ENCODE measurements at regions not wholly inside any gene's neighbourhood (a gene's known extent, or its start where the extent isn't known, plus 50 kb on each side); places are given as distances from the start of the nearest gene placed in this dataset.

GRCh38 chr3:182451871-182452270, 341.4 kb upstream of the ATP11B start:
- H3K4me3 ChIP-seq (ENCODE audit: low read depth, low read length) = no peak overlapping the region
- 61% methylated on average over 2 of the region's 2 CpGs for WGBS

DNA sequence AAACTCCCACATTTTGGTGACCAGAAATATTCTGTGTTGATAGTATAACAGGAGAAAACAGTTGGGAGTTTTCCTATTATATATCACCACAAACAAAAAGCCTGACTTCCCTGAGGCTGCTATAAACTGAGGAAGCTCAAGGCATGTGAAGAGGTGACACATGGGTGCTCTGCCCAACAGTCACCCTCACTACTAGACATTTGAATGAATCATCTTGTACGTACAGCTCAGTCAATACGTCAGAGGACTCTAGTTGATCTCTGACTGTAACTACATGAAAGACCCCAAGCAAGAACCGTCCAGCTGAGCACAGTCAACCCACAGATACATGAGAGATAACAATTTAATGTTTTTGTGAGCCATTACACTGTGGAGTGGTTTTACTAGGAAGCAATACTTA, 338.3 kb upstream of the ATP11B start:
- DNase-seq (ENCODE audit: extremely low spot score) = no peak
- Histone ChIP-seq H3K36me3 (ENCODE audit: insufficient read depth) (no peaks in the 10 kb centered on the region), H3K27ac (ENCODE audit: low read depth) (no peak overlapping the region), H3K4me3 (ENCODE audit: low read depth, low read length) (no peak overlapping the region), H3K4me1 (ENCODE audit: insufficient read depth) (no peaks in the 10 kb centered on the region)
- 79% methylated on average over 3 of the region's 3 CpGs for whole genome bisulfite sequencing

More at GRCh38 chr3:182451871-182452270, 341.4 kb upstream of the ATP11B start:
- Histone ChIP-seq H3K4me1 (ENCODE audit: insufficient read depth) (no peaks in the 10 kb centered on the region), H3K36me3 (ENCODE audit: insufficient read depth) (no peaks in the 10 kb centered on the region), H3K27ac (ENCODE audit: low read depth) (no peak overlapping the region)
- no peak for DNase-seq (ENCODE audit: extremely low spot score)

DNA sequence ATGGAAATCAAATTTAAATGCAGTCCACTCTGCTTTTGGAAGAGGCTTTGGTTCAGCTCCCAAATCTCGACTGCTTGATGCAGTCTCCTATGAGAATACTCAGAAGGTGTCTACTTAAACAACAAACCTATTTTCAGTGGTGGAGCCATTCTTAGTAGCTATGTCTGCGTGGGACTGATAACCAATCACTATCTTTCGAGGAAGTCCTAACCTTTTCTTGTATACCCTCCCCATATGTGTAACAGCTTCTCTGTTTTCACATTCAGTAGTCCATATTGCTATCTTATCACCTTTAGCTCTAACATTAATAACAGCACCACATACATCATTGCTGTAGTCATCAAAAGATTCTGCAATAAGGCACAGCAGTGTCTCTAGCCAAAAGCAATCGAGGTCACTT, 333.0 kb upstream of the ATP11B start:
- 62% methylated on average over 4 of the region's 4 CpGs for WGBS
- H3K4me3 ChIP-seq (ENCODE audit: low read depth, low read length) = no peak overlapping the region
- H3K36me3 ChIP-seq (ENCODE audit: insufficient read depth) = no peaks in the 10 kb centered on the region
- DNase-seq (ENCODE audit: extremely low spot score) = no peak
- no peak overlapping the region for H3K27ac ChIP-seq (ENCODE audit: low read depth)
- H3K4me1 ChIP-seq (ENCODE audit: insufficient read depth) = no peaks in the 10 kb centered on the region

DNA sequence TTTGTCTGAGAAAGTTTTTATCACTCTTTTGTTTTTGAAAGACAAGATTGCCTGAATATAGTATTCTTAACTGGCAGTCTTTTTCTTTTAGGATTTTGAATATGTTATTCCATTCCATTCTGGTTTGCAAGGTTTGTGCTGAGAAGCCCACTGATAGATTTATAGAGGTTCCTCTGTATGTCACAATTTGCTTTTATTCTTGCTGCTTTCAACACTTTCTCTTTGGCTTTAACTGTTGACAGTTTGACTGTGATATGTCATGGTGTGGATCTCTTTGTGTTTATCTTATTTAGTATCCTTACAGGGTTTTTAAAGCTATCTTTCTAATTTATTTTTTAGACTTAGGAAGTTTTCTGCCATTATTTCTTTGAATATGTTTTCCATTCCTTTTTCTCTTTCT, 331.2 kb upstream of the ATP11B start:
- no peak overlapping the region for H3K4me3 ChIP-seq (ENCODE audit: low read depth, low read length)
- no peak overlapping the region for H3K27ac ChIP-seq (ENCODE audit: low read depth)
- H3K4me1 ChIP-seq (ENCODE audit: insufficient read depth) = no peaks in the 10 kb centered on the region
- DNase-seq (ENCODE audit: extremely low spot score) = no peak
- no peaks in the 10 kb centered on the region for H3K36me3 ChIP-seq (ENCODE audit: insufficient read depth)

DNA sequence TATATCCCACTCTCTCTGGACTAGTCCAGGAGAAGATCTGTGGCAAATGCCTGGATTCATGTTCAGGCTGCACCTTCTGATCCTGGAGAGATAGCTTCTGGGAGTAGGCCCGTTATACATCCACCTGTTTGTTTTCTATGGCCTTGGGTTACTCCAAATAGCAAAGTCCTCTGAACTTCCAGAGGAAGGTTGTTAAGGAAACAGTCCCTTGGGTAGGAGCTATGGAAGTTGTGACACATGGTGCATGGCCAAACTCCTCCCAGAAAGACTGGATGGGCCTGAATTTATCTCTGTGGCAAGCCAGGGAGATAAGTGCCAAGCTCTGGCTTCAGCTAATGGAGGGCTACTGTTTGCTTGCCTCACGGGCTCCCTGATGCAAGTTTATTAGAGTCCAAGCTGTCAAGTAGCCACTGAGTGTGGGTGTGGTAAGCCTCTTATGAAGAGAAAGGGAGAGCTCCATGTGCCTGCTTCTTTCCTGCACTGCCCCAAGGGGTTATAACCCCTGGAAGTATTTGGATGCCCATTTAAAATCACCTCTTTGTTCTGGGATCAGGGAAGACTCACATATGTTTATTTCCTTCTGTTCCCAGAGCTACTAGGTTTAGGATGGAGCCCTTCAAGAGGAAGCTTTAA, 328.7 kb upstream of the ATP11B start:
- WGBS = 54% methylated on average over 2 of the region's 2 CpGs
- Histone ChIP-seq H3K27ac (ENCODE audit: low read depth) (no peak overlapping the region), H3K36me3 (ENCODE audit: insufficient read depth) (no peaks in the 10 kb centered on the region), H3K4me1 (ENCODE audit: insufficient read depth) (no peaks in the 10 kb centered on the region), H3K4me3 (ENCODE audit: low read depth, low read length) (no peak overlapping the region)
- DNase-seq (ENCODE audit: extremely low spot score) = no peak

GRCh38 chr3:182465301-182466185, 327.8 kb upstream of the ATP11B start:
- DNase-seq (ENCODE audit: extremely low spot score) = no peak
- WGBS = 72% methylated on average over 3 of the region's 3 CpGs
- no peak overlapping the region for H3K4me3 ChIP-seq (ENCODE audit: low read depth, low read length)
- no peak overlapping the region for H3K27ac ChIP-seq (ENCODE audit: low read depth)
- no peaks in the 10 kb centered on the region for H3K4me1 ChIP-seq (ENCODE audit: insufficient read depth)
- H3K36me3 ChIP-seq (ENCODE audit: insufficient read depth) = no peaks in the 10 kb centered on the region

DNA sequence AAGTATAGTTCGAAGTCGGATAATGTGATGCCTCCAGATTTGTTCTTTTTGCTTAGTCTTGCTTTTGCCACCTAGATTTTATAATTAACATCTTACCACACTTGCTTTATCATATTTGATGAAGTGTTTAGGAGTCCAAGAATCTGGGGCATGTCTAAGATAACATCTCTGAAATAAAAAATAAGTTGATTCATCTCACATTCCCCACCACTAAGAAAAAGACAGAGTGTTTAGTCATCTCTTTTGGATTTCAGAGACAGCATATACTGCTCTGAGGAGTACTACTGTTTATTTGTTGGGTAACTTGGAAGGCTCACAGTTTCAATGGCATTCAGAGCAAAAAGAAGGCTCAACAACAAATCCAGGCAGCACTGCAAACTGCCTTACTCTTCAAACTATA, 324.2 kb upstream of the ATP11B start:
- no peaks in the 10 kb centered on the region for H3K4me1 ChIP-seq (ENCODE audit: insufficient read depth)
- no peak for DNase-seq (ENCODE audit: extremely low spot score)
- no peak overlapping the region for H3K4me3 ChIP-seq (ENCODE audit: low read depth, low read length)
- 93% methylated on average over 2 of the region's 2 CpGs for WGBS
- no peaks in the 10 kb centered on the region for H3K36me3 ChIP-seq (ENCODE audit: insufficient read depth)
- no peak overlapping the region for H3K27ac ChIP-seq (ENCODE audit: low read depth)

- no peak overlapping the region for H3K4me3 ChIP-seq (ENCODE audit: low read depth, low read length)
- 85% methylated on average over 1 of the region's 1 CpG for WGBS
- H3K36me3 ChIP-seq (ENCODE audit: insufficient read depth) = no peaks in the 10 kb centered on the region
- no peaks in the 10 kb centered on the region for H3K4me1 ChIP-seq (ENCODE audit: insufficient read depth)
- no peak for DNase-seq (ENCODE audit: extremely low spot score)
- H3K27ac ChIP-seq (ENCODE audit: low read depth) = no peak overlapping the region
These were observed 323.1 kb upstream of the ATP11B start for GRCh38 chr3:182470187-182470586.

DNA sequence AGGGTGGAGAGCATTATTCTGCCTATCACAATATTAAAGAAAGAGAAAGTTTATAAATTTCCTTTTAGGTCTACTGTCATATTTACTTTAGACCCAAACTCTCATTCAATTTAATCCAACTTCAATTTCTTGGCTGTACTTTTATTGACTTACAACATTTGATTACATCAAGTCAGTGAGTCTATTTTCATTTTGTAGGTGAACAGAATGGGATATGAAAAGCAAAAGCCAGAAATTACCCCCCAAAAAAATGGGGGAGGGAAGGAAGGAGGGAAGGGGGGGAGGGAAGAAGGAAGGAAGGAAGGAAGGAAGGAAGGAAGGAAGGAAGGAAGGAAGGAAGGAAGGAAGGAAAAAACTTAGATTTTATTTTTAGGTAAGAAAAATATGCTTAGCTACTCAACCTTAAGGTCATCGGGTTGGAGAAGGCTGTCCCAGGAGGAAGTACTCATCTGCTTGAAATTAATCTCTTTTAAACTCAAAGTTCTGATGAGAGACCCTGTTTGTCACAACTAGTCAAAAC, 320.1 kb upstream of the ATP11B start:
- no peaks in the 10 kb centered on the region for H3K36me3 ChIP-seq (ENCODE audit: insufficient read depth)
- no peaks in the 10 kb centered on the region for H3K4me1 ChIP-seq (ENCODE audit: insufficient read depth)
- H3K4me3 ChIP-seq (ENCODE audit: low read depth, low read length) = no peak overlapping the region
- no peak overlapping the region for H3K27ac ChIP-seq (ENCODE audit: low read depth)
- WGBS = 90% methylated on average over 1 of the region's 1 CpG
- DNase-seq (ENCODE audit: extremely low spot score) = no peak

DNA sequence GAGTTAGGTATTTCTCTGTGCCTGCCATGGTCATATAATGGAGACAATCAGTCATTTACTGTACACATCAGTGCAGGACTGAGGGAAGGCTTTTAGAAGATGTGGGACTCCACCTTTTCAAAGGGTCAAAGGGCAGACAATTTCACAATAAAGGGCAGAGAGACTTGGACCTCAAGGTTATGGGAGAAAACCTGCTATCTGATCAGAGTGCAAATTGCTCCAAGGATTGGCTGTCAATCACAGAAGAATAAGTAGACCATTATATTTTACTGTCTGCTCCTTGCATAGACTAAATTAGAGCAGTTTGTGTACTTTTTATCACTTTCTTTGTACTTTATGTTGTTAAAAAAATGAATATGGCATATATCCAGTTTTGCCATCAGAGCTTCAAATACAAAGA, 314.9 kb upstream of the ATP11B start:
- no peak overlapping the region for H3K4me3 ChIP-seq (ENCODE audit: low read depth, low read length)
- no peaks in the 10 kb centered on the region for H3K36me3 ChIP-seq (ENCODE audit: insufficient read depth)
- H3K27ac ChIP-seq (ENCODE audit: low read depth) = no peak overlapping the region
- H3K4me1 ChIP-seq (ENCODE audit: insufficient read depth) = no peaks in the 10 kb centered on the region
- no peak for DNase-seq (ENCODE audit: extremely low spot score)

- Histone ChIP-seq H3K4me1 (ENCODE audit: insufficient read depth) (no peaks in the 10 kb centered on the region), H3K27ac (ENCODE audit: low read depth) (no peak overlapping the region), H3K4me3 (ENCODE audit: low read depth, low read length) (no peak overlapping the region), H3K36me3 (ENCODE audit: insufficient read depth) (no peaks in the 10 kb centered on the region)
- 54% methylated on average over 8 of the region's 8 CpGs for WGBS
- no peak for DNase-seq (ENCODE audit: extremely low spot score)
These were observed 313.6 kb upstream of the ATP11B start for GRCh38 chr3:182479419-182480336.

- no peaks in the 10 kb centered on the region for H3K4me1 ChIP-seq (ENCODE audit: insufficient read depth)
- H3K4me3 ChIP-seq (ENCODE audit: low read depth, low read length) = no peak overlapping the region
- H3K36me3 ChIP-seq (ENCODE audit: insufficient read depth) = no peaks in the 10 kb centered on the region
- no peak for DNase-seq (ENCODE audit: extremely low spot score)
- 43% methylated on average over 5 of the region's 5 CpGs for WGBS
- no peak overlapping the region for H3K27ac ChIP-seq (ENCODE audit: low read depth)
These were observed 310.6 kb upstream of the ATP11B start for GRCh38 chr3:182482705-182483104.

- DNase-seq (ENCODE audit: extremely low spot score) = no peak
- Histone ChIP-seq H3K4me3 (ENCODE audit: low read depth, low read length) (no peak overlapping the region), H3K4me1 (ENCODE audit: insufficient read depth) (no peaks in the 10 kb centered on the region), H3K27ac (ENCODE audit: low read depth) (no peak overlapping the region), H3K36me3 (ENCODE audit: insufficient read depth) (no peaks in the 10 kb centered on the region)
- 72% methylated on average over 4 of the region's 4 CpGs for WGBS
These were observed 308.6 kb upstream of the ATP11B start for GRCh38 chr3:182484682-182485081.
